CD4-positive, alpha-beta T cell treated with Interleukin-21 for 1 hour (primary cell): ENCODE measurements at regions not wholly inside any gene's neighbourhood (a gene's known extent, or its start where the extent isn't known, plus 50 kb on each side); places are given as distances from the start of the nearest gene placed in this dataset.

Experiments
- DNase-seq: peaks from one replicate; pipeline ENCODE4 v3.0.0-alpha.2; 2020

- DNase-seq: no peak
These were observed 85.0 kb upstream of the WDR1 start for GRCh38 chr4:10201381-10202223.

GRCh38 chr4:10200869-10201268, 84.3 kb upstream of the WDR1 start:
- no peak for DNase-seq

GRCh38 chr4:10198365-10198764, 81.8 kb upstream of the WDR1 start:
- no peak for DNase-seq

GRCh38 chr4:10197952-10198351, 81.4 kb upstream of the WDR1 start:
- DNase-seq: no peak

GRCh38 chr4:10196191-10196590, 79.6 kb upstream of the WDR1 start:
- DNase-seq: no peak

GRCh38 chr4:10192331-10192730, 75.7 kb upstream of the WDR1 start:
- DNase-seq: no peak

GRCh38 chr4:10188400-10189004, 71.9 kb upstream of the WDR1 start:
- DNase-seq: no peak

- DNase-seq: no peak
These were observed 69.9 kb upstream of the WDR1 start for GRCh38 chr4:10186228-10187214.

GRCh38 chr4:10185518-10186227, 69.1 kb upstream of the WDR1 start:
- DNase-seq: no peak

- no peak for DNase-seq
These were observed 67.9 kb upstream of the WDR1 start for GRCh38 chr4:10184501-10184938.

- DNase-seq: no peak
These were observed 67.4 kb upstream of the WDR1 start for GRCh38 chr4:10184041-10184440.

GRCh38 chr4:10183462-10183861, 66.9 kb upstream of the WDR1 start:
- no peak for DNase-seq

GRCh38 chr4:10182446-10183424, 66.1 kb upstream of the WDR1 start:
- DNase-seq: no peak

- DNase-seq: no peak
These were observed 65.3 kb upstream of the WDR1 start for GRCh38 chr4:10181745-10182445.

- peak; percentile 26 for DNase-seq
These were observed 64.5 kb upstream of the WDR1 start for GRCh38 chr4:10180927-10181744.

- DNase-seq: no peak
These were observed 64.0 kb upstream of the WDR1 start for GRCh38 chr4:10180603-10180926.

GRCh38 chr4:10179957-10180602, 63.5 kb upstream of the WDR1 start:
- DNase-seq: no peak

- DNase-seq: no peak
These were observed 62.2 kb upstream of the WDR1 start for GRCh38 chr4:10178763-10179162.

- no peak for DNase-seq
These were observed 59.0 kb upstream of the WDR1 start for GRCh38 chr4:10175626-10176025.
